Right atrium auricular region (tissue), 2 donors: ENCODE measurements at regions not wholly inside any gene's neighbourhood (a gene's known extent, or its start where the extent isn't known, plus 50 kb on each side); places are given as distances from the start of the nearest gene placed in this dataset.

Experiments used
- DNase-seq: peaks from one replicate; pipeline ENCODE4 v3.0.0-alpha.2; 2019; ENCODE audit warnings: low spot score
- H3K27ac ChIP-seq, 2 donors: fragments of 200-600 bp; sonication (generic); 1 replicate in 1 of 2; 2 replicates in 1 of 2; pipeline ENCODE4 v1.5.1; 2016 to 2019
- H3K27me3 ChIP-seq, 2 donors: fragments of 200-600 bp; sonication (generic); one replicate each; pipeline versions ENCODE4 v1.5.1 to v1.6.0; 2017 to 2019
- H3K36me3 ChIP-seq: fragments of 200-600 bp; sonication (generic); one replicate; pipeline ENCODE4 v1.5.1; 2016
- H3K4me1 ChIP-seq, 2 donors: fragments of 200-600 bp; sonication (generic); one replicate each; pipeline versions ENCODE4 v1.5.1 to v1.6.0; 2017 to 2019
- H3K4me3 ChIP-seq, 2 donors: fragments of 200-600 bp; sonication (generic); 1 replicate in 1 of 2; 2 replicates in 1 of 2; pipeline ENCODE4 v1.5.1; 2017 to 2019; ENCODE audit warnings: mild to moderate bottlenecking in 1 of 2, moderate library complexity in 1 of 2
- H3K9me3 ChIP-seq, 2 donors: fragments of 200-600 bp; sonication (generic); one replicate each; pipeline ENCODE4 v1.5.1; 2019
- TF ChIP-seq, protein P1 (sequence below), 2 donors: fragments of 200-600 bp; sonication (generic); IDR thresholded peaks; one replicate each; pipeline ENCODE4 v1.5.1; 2019; ENCODE audit warnings: antibody characterized with exemption in 2 of 2

DNA sequence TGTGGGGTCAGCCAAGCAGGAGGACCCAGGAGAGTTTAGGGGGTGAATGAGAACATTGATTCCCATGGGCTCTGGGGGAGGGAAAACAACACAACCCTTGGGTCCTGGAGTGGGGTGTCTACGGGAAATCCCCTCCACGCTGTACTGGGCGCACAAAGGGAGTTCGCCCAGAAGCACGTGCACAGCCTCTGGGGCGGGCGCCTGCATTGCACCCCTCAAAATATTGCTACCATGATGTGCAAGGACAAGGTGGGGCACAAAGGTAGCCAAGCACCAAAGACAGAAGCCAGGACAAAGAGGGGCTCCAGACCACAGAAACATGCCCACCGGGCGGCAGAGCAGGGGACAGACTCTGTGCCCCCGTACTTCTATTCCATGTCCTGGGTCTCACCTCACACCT, 74.9 kb upstream of the EIF5 start:
- Histone ChIP-seq H3K4me1 (peaks cover 0 to 4% of the 10 kb centered on the region in 2 donors), H3K4me3 (no peak overlapping the region), H3K27ac (no peak overlapping the region), H3K36me3 (no peaks in the 10 kb centered on the region), H3K9me3 (no peaks in the 10 kb centered on the region), H3K27me3 (no peaks in the 10 kb centered on the region)
- no peak for DNase-seq
- TF ChIP-seq, protein P1, sequence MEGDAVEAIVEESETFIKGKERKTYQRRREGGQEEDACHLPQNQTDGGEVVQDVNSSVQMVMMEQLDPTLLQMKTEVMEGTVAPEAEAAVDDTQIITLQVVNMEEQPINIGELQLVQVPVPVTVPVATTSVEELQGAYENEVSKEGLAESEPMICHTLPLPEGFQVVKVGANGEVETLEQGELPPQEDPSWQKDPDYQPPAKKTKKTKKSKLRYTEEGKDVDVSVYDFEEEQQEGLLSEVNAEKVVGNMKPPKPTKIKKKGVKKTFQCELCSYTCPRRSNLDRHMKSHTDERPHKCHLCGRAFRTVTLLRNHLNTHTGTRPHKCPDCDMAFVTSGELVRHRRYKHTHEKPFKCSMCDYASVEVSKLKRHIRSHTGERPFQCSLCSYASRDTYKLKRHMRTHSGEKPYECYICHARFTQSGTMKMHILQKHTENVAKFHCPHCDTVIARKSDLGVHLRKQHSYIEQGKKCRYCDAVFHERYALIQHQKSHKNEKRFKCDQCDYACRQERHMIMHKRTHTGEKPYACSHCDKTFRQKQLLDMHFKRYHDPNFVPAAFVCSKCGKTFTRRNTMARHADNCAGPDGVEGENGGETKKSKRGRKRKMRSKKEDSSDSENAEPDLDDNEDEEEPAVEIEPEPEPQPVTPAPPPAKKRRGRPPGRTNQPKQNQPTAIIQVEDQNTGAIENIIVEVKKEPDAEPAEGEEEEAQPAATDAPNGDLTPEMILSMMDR (IDR thresholded peaks at IDR 0.05) = no peak

DNA sequence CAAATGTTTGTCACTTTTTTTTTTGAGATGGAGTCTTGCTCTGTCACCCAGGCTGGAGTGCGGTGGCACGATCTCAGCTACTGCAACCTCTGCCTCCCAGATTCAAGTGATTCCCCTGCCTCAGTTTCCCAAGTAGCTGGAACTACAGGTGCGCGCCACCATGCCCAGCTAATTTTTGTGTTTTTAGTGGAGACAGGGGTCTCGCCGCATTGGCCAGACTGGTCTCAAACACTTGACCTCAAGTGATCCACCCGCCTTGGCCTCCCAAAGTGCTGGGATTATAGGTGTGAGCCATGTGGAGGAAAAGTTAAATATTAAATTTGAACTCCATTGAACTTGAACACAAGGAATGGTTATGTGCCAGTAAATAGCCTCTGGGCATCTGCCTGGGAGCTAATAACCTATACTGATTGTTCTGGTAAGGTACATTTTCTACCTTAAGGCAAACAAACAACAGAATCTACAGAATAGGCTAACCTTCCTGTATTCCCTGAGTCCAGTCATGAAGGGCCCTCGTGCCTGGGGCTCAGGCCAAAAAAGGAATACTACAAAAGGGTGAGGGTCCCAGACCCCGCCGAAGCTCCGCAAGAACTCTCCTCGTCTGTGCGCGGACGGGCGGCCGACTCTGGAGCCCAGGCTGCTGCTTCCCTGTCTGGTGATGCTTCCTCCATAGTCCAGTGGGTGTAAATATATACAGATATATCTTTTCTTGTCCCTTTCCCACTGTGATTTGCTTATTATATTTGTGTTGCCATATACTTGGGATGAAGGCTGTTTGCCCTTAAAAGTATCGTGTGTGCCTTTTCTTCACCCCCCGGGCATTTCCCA, 74.0 kb upstream of the EIF5 start:
- Histone ChIP-seq H3K9me3 (no peaks in the 10 kb centered on the region), H3K27me3 (no peaks in the 10 kb centered on the region), H3K36me3 (no peaks in the 10 kb centered on the region), H3K4me1 (peaks cover 0 to 4% of the 10 kb centered on the region in 2 donors), H3K4me3 (peak overlapping the region; percentile 33 to 51), H3K27ac (peak overlapping the region; percentile 70 to 75)
- DNase-seq = no peak
- TF ChIP-seq, protein P1 (IDR thresholded peaks at IDR 0.05) = no peak

DNA sequence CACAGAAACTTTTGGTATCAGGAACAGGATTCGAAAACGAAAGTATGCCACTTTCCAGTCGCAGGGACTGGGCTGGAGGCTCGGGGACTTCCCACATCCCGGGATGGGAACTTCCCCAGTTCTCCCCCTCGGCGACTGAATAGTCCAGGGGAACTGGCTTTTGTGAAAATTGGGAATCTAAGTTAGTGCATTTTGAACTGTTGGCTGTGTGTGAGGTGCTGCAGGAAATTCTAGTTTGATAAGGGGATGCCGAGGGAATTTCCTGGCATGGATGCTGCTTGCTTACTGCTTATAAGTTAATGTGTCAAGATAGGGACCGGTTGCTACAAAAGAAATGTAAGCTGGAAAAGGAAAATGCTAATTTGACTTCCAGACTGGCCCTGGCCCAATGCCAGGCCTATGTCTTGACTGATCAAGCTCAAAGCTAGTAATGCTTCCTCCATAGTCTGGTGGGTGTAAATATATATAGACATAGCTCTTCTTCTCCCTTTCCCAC, 73.4 kb upstream of the EIF5 start:
- TF ChIP-seq, protein P1 (IDR thresholded peaks at IDR 0.05) = no peak
- H3K4me1 ChIP-seq = peaks cover 0 to 4% of the 10 kb centered on the region in 2 donors
- H3K36me3 ChIP-seq = no peaks in the 10 kb centered on the region
- peak; percentile 81 for DNase-seq
- H3K4me3 ChIP-seq = peak overlapping the region; percentile 33 to 51
- no peaks in the 10 kb centered on the region for H3K27me3 ChIP-seq
- H3K27ac ChIP-seq = peak overlapping the region; percentile 70 to 75
- no peaks in the 10 kb centered on the region for H3K9me3 ChIP-seq

DNA sequence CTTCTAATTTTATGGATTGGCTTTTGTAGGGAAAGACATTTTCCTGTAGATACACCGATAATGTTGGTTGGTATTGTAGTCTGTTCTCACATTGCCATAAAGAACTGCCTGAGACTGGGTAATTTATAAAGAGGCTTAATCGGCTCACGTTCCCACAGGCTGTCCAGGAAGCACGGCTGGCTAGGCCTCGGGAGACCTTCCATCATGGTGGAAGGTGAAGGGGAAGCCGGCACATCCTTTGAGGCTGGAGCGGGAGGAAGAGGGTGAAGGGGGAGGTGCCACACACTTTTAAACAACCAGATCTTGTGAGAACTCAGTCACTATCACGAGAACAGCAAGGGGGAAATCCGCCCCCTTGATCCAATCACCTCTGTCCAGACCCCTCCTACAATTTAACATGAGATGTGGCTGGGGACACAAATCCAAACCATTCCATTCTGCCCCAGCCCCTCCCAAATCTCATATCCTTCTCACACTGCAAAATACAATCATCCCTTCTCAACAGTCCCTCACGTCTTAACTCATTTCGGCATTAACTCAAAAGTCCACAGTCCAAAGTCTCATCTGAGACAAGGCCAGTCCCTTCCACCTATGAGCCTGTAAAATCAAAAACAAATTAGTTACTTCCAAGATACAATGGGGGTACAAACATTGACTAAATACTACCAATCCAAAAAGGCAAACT, 66.7 kb upstream of the EIF5 start:
- Histone ChIP-seq H3K9me3 (no peaks in the 10 kb centered on the region), H3K4me3 (no peak overlapping the region), H3K27ac (no peak overlapping the region), H3K4me1 (no peaks in the 10 kb centered on the region), H3K27me3 (no peaks in the 10 kb centered on the region), H3K36me3 (no peaks in the 10 kb centered on the region)
- TF ChIP-seq, protein P1 (IDR thresholded peaks at IDR 0.05) = no peak
- no peak for DNase-seq

DNA sequence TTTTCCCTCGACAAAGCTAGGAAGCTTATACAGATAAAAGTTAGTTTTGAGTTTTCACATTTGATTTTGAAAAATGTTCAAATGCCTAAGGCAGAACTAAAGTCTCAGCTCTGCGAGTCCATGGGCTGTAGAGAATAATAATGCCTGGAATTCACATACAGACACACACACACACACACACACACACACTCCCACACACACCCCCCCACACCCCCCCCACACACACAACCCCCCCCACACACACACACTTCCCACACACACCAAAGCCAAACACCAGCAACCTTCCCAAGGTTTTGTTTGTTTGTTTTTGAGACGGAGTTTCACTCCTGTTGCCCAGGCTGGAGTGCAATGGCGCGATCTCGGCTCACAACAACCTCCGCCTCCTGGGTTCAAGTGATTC, 62.8 kb upstream of the EIF5 start:
- DNase-seq = no peak
- Histone ChIP-seq H3K27ac (no peak overlapping the region), H3K27me3 (peaks cover 8 to 13% of the 10 kb centered on the region in 2 donors), H3K4me1 (peaks cover 0 to 16% of the 10 kb centered on the region in 2 donors), H3K36me3 (no peaks in the 10 kb centered on the region), H3K9me3 (peaks cover 0 to 6% of the 10 kb centered on the region in 2 donors), H3K4me3 (no peak overlapping the region)
- TF ChIP-seq, protein P1 (IDR thresholded peaks at IDR 0.05) = no peak
